ENCODE measurements at regions not wholly inside any gene's neighbourhood (a gene's known extent, or its start where the extent isn't known, plus 50 kb on each side); places are given as distances from the start of the nearest gene placed in this dataset.
"Not testable (repeated sequence)": the region's sequence is repeated elsewhere in the genome, so short reads cannot be mapped to it uniquely, and the experiment has no call there.

DNA sequence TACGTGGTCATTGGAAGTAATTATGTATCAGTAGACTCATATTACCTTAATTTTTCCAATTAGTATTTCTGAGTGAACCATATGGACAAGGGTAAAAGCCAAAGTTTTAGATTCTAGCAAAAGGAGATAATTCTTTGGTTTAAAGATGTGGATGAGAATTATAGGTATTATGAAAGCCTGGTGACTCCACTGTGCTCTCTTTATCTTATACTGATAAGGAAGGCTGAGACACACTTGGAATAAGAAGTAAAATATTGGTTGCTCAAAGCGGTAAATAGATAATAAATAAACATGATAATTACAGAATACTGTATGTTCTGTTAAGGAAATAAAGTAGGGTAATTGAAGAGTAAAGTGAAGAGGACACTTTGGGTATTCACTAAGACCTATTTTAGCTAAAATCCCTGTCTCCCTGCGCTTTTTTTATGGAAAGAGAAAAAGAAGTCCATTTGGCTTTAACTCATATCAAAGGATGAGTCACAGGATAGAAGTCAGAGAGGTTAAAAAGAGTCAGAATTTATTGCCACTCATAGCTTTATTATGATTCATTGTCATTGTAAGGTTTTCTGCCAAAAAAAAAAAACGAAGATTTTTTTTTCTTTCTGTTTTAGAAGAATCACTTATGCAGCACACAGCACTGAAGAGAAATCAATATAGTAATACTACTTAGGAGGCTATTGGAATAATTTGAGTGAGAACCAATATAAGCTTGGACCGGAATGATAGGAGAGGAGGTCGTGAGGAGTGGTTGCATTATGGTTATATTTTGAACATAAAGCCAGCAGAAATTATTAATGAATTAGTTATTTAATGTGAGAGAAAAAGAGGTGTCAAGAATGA lies 2463.1 kb downstream of the ARAP2 start:
- no peak for DNase-seq (ENCODE audit: low spot score)

DNA sequence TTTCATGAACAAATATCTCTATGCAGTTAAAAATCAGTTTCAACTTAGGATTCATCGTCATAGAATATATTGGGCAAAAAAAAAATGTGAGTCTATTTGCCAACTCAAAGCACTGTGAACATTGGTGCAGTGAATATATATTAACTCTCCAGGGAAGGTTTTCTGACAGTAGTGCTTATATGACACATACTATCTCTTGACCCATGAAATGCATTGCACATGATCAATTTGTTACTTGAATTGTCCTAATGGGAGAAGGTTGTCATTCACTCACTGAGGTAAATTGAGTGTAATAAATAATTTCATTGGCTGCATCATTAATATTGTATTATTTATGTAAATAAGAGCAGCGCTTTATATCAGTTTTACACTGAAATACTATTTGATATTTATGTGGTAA lies 2458.5 kb downstream of the ARAP2 start:
- no peak for DNase-seq (ENCODE audit: low spot score)

DNA sequence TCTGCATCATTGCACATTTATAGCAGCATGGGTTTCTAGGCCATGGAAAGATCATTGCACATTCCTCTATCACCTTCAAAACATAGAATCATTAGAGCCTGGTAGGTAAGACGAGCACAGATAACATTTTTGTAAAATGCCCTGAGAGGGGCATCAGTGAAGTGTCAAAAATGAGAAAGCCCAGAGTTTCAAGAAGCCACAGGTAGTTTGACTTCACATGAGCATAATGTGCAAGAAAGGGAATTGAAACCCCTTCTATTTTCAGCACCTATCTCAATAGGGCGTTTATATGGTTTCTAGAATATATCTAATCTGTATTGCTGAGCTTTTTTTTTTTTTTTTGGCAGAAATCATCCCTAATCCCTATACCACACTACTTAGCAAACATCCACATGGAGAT lies 2441.7 kb downstream of the ARAP2 start:
- no peak for DNase-seq (ENCODE audit: low spot score)

DNA sequence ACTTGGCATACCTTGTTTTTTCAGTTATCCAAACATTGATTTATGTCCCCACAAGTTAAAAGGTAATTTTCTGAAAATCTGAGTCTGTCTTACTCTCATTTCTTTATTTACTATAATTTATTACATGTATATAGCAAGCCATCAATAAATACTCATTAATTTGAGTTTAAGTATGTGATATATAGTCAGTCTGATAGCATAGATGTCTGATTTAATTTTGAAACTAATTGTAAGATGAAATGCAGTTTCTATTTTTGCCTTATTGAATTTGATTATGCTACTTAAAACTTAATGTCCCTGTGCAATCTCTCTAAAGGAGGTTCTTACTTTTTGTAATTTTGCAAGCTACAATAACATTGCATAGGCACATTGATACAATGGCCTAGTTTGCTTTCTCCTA lies 2418.6 kb downstream of the ARAP2 start:
- DNase-seq (ENCODE audit: low spot score): no peak

DNA sequence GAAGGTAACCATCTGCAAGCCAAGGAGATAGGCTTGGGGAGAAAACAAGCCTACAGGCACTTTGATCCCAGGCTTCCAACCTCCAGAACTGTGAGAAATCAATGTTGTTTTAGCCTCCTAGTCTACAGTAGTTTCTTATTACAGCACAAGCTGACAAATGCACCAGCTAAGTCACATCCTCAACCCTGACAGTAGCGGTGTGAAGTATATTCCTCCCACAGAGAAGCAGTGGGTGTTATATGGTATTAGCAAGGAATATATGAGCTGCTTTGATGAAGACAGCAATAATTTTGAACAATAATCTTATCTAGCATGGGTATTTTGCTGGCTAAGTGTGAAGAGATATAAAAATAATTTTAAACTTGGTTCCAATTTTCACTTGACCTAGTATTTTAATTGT lies 2415.0 kb downstream of the ARAP2 start:
- DNase-seq (ENCODE audit: low spot score): not testable (repeated sequence)

DNA sequence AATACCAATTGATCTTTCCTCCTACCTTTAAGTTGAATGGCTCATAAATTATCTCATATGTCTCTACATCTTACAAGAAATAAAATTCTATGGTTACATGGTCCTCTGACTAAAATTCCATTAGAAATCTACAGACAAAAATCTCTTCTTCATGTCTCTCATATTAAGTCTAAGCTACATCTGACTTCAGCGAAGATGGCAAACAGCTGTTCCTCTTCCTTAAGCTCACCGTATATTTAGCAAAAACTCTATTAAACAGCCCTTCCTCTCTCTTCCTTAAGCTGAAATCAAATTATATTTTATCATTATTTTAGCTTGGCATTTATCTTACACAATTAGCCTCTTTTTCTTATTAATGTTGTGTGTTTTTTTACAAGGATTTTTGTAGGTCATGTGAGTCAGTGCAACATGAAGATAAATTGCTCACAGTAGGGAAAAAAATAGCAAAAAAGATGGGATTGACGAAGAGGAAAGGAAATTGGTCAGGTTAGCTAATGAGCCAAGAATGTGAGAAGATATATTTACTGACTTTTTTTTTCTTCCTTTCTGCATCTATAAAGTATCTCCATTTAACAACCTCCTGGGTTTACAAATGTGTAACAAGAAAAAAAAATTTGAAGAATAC lies 2412.8 kb downstream of the ARAP2 start:
- DNase-seq (ENCODE audit: low spot score): no peak

DNA sequence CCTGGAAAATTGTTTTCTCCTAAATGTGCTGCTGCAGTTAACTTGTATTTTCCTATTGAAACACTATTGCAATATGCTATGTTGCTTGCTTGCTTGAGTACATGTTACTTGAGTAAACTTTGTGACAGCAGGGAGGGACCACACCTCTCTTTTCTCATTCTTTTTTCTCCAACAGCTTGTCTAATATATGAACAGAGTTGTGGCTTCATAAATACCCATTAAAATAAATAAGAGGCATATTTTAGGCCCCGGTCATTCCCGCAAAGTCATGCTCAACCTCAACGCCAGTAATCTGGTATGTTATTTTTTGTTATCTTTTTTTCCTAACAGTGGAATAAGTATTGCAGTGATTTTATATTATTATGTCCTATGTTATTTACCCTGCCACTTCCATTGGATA lies 2408.6 kb downstream of the ARAP2 start:
- DNase-seq (ENCODE audit: low spot score): not testable (repeated sequence)

DNA sequence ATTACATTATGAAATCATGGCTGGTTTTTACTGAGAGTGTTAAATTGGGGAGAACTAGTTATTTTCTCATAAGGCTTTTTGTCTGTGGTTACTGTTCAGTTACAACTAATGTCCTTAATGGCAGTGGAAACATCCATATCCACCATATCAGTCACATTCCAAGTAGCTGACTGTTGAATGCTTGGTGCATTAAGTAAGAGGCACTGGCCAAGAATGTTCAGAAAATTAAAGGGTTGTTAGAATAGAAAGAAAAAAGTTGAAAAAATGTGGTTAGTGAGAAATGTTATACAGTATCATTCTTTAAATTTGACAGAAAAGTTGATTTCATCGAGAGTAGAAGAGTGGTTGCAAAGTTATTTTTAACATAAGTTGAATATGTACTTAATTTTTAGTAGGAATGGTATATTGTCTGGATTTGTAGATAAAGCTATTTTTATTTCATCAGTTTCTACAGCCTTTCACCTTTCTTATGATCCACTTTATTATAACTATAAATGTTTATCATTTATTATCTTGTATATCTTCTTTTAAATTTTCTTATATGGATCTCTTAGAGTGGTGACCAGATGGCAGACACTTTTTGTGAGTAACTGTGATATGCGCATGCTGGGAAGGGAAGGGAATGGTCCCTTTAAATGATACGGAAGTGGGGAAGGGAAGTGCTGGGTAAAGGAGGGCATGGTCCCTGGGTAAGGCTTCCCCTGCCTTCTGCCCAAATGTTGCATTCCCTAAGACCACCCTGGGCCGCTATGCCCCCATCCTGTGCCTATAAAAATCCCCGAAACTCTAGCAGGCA lies 2407.1 kb downstream of the ARAP2 start:
- no peak for DNase-seq (ENCODE audit: low spot score)

DNA sequence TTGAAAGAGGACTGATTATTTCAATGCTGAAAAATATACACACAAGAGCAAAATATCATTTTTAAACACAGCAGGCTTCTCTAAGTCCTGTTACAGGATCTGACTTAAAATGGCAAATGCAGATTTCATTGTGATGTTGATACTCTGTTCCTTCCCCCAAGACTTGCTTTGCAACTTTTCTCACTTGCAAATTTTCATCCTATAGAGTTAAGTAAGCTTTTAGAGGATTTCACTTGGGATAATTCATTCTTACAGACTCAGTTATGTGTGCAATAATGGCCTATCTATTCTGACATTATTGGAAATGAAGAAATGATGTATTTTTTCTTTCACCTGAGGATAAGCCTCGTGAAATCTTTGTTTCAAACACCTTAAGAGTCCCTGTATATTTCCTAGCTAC lies 2403.2 kb downstream of the ARAP2 start:
- DNase-seq (ENCODE audit: low spot score): no peak

DNA sequence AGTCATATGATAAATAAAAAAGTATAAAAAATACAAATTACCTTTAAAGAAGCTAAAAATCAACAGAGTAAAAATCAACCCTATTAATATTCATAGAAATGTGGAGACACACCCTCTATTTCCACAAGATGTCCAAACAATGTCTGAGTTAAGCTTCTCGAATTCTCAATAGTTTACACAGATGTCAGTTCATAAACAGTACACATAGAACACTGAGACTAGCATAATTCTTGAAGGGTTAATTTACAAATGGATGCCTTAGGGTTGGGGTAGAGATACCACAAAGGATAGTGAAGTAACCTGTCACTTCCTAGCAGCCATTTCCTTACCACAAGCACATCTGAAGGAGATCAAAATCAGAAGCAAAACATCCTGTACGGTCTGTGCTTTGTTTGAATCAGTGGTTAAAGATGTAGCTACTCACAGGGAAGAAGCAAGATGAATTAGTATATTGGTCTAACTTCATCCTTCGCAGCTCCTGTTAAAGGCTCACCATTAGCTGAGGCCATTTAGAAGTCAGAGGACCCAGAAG lies 2393.9 kb downstream of the ARAP2 start:
- no peak for DNase-seq (ENCODE audit: low spot score)

DNA sequence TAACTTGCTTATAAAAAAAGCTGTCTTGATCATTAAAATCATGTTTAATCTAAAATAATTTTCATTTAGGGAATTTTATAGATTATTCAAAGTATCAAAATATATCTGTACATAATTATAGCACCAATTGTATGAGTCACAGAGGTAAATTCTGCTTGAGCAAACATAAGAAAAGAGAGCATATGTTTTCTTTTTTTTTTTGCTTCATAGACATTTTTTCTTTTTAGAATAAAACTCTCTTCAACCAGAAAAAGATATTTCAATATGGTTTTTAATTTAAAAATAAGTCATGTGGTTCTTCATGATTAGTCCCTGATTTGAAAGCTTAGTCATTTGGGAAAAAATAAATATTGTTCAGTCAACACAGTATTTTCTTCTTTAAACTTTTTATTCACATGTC lies 2390.6 kb downstream of the ARAP2 start:
- DNase-seq (ENCODE audit: low spot score): not testable (repeated sequence)

DNA sequence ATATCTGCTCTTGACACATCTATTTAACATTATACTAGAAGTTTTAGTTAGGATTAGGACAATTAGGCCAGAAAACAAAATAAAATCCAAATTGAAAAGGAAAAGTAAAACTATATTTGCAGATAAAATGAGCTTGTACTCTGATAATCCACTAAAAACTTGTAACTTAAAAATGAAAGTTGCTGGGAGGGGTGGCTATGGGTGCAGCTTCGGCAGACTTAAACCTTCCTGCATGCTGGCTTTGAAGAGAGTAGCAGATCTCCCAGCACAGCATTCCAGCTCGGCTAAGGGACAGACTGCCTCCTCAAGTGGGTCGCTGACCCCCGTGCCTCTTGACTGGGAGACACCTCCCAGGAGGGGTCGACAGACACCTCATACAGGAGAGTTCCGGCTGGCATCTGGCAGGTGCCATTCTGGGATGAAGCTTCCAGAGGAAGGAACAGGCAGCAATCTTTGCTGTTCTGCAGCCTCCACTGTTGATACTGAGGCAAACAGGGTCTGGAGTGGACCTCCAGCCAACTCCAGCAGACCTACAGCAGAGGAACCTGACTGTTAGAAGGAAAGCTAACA lies 2379.9 kb downstream of the ARAP2 start:
- DNase-seq (ENCODE audit: low spot score): no peak

DNA sequence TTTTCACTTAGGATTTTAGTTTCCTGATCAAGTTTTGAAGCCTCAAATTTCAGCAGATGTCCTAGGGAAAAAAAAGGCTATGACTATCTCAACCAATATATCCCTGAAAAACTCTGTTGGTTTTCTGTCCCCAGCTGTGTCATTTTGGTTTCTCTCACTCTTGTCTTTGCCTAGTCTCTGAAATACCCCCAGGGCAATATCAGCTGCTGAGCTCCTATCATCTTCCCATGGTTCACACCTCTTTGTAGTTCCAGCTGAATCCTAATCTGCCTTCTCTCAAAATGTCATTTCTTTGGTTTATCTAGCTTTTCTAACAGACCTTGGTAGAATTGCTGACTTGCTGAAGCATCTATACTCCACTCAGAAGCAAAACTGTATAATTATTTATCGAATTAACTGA lies 2370.5 kb downstream of the ARAP2 start:
- DNase-seq (ENCODE audit: low spot score): no peak

DNA sequence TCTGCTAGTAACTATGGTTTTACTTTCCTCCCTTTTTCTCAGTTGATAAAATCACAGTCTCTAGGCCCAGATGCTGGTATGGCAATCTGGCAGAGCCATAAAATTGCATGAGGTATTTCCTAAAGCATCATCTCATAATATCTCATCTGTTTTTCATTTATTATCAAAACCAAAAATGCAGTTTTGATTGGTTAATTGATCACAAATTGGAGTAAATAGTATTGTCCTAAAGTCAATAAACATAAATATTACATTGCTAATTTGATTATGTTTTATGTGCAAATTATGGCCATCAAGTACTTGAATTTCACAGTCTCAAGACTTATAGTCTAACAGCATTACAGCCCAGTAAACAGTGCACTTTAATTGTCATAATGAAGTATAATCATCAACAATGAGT lies 2365.6 kb downstream of the ARAP2 start:
- DNase-seq (ENCODE audit: low spot score): no peak

DNA sequence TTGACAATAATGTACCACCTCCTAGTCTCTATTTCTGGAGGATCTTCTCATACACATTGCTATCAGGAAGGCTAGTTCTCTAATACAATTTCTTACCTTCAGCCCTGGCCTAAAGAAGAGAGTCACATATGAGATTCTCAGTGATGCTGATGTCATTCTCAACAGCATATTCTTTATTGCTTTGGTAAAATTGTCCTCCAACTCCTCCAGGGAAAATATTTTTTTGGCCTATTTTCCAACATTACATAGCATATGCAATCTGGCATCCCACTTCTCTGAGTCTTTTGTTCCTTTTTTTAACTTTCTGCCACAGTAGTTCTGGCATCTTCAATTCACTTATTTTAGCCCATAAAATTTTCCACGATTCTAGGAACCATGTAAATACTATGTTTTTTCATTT lies 2363.1 kb downstream of the ARAP2 start:
- DNase-seq (ENCODE audit: low spot score): no peak

DNA sequence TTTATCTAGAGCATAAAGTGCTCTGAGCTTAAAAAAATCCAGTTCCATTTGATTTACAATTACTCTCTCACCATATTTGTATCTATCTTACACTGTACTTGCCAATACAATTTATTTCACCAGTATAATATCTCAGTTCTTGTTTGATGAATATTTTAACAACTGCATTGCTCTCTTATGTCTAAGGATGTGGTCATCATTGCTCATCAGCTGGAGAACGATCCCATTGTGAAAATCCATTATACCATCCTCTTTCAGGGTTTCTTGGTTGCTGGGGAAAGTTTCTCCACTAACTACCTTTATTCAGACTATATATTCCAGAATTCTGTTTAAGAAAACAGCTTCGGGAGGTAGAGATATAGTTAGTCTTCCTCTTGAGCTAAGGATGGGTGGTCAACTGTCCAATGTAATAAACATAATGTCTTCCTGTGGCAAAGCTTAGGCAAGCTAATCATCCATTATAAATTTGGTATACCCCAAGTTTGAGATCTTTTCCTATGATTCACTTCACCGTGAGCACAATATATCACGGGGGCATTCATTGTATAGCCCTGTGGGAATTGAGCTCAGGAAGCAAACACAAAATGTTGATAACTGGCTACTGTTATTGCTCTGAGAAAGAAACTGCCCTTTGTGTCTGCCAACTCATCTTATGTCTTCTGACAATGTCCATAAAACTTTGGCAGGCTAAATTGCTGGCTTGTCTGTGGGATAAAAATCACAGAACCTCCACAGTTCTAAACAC lies 2361.9 kb downstream of the ARAP2 start:
- DNase-seq (ENCODE audit: low spot score): no peak

DNA sequence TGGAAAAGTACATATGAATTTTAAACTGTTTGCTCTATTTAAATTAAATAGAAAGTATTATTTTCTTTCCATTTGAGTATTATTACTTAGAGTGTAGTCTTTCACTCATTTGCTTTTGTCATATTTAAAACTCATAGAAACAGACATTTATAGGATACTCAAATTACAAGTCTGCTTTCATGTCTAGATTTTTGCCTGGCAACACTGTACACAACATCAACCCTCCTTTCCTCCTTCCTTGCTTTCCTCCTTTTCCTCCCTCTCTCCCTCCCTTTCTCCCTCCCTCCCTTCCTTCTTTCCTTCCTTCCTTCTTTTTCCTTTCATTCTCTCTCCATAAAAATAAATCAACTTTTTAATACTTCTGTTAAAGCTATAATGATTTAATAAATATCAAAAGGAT lies 2361.2 kb downstream of the ARAP2 start:
- DNase-seq (ENCODE audit: low spot score): no peak

DNA sequence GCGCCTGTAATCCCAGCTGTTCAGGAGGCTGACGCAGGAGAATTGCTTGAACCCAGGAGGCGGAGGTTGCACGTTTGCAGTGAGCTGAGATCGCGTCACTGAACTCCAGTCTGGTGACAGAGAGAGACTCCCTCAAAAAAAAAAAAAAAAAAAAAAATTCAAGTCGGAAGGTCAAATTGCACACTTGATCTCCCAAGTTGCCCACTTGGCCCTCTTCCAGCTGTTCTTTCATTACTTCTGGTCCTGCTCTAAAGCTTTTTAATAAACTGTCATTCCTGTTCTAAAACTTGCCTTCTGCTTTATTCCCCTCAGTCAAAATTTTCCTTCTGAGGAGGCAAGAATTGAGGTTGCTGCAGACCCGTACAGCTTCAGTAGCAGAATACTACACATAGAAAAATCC lies 2358.0 kb downstream of the ARAP2 start:
- DNase-seq (ENCODE audit: low spot score): no peak

DNA sequence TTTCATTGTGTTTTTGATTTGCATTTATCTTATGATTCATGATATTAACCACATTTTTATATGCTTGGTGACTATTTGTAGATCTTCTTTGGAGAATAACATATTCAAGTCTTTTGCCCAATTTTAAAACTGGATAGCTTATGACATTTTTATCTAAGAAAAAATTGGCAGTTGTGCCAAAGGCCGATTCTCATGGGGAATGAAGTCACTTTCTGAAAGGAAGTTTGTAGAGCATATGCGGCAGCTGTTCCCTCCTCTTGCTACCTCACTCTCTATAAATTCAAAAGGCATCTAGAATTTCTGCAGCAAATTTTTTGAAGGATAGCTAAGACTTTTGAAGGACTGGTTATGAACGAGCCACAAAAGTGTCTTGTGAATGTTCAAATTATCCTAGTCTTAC lies 2353.5 kb downstream of the ARAP2 start:
- DNase-seq (ENCODE audit: low spot score): no peak

DNA sequence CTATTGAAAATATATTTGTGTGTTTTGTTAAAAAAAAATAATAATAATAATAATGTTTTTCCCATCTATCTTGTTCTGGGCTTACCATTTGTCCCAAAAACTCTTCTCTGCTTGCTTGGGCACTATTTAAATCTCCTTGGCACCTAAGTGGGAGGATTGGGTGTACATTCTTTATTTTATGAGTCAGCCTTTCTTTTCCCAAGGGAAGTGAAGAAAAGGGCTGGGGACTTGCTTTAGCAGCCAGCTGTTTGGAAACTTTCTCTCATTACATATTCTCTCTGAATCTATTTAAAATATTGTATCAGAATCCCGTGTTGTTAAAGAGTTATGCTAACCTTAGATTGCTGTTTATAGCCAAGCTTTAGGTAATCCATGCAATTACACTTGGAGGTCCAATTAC lies 2332.4 kb downstream of the ARAP2 start:
- DNase-seq (ENCODE audit: low spot score): no peak

DNA sequence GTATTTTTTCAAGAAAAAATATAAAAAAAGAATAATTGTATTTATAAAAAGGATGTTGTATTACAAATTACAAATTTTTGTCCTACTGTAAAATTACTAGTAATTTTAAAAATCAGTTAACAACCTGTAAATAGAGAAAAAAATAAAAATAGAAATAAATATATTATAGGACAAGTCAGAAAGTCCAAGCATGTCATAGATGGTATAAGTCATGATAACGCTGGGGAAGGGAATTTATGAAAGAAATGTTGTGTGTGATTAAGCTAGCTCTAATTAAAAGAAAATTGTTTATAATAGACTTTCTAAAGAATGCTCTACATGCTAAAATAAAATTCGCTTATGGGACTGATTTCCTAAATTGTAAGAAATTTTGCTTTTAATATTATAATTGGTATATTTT lies 2329.9 kb downstream of the ARAP2 start:
- no peak for DNase-seq (ENCODE audit: low spot score)

DNA sequence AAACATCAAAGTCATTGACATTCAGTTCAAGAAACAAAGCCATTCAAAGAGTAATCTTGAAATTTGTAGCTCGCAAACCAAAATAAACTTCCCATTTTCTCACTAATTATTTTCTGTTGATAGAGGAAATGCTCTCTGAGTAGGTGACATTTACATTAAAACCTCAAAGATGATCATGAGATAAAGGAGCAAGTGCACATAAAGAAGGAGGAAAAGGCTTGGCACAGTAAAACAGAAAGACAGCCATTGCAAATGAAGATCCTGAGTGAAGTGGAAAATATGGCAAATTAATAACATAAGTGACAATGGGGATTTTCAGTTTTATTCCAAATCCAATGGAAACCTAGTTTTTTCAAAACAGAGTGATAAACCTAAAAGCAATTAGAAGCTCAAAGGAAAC lies 2320.8 kb downstream of the ARAP2 start:
- DNase-seq (ENCODE audit: low spot score): no peak
